Limb (tissue), 2 donors: ENCODE measurements at regions not wholly inside any gene's neighbourhood (a gene's known extent, or its start where the extent isn't known, plus 50 kb on each side); places are given as distances from the start of the nearest gene placed in this dataset.
"Not testable (repeated sequence)": the region's sequence is repeated elsewhere in the genome, so short reads cannot be mapped to it uniquely, and the experiment has no call there.

Experiments
- DNase-seq, 2 donors: peaks; one replicate each; pipeline ENCODE4 v3.0.0-alpha.2; 2016; ENCODE audit errors: extremely low spot score in 2 of 2

GRCh38 chr11:116062129-116062489, 557.9 kb upstream of the CADM1 start:
- no peak for DNase-seq

- DNase-seq: no peak
Observed at GRCh38 chr11:116061322-116061721, 557.1 kb upstream of the CADM1 start.

DNA sequence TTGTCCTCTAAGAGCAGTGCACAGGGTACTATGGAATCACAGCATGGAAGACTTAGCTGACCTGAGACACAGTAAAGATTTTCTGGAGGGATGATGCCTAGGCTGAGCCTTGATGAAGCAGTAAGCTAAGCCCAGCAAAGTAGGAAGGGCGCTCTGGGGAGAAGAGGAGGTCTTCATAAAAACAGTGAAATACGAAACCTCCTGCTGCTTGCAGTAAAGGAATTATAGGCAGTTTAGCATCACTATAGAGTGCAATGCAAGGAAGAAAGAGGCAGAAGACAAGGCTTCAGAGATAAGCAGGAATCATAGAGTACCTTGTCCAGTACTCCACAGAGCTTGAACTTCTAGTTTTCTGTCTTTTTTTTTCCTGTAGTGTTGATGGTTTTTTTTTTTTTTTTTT, 555.7 kb upstream of the CADM1 start:
- DNase-seq: no peak

GRCh38 chr11:116057000-116057399, 552.8 kb upstream of the CADM1 start:
- no peak for DNase-seq

DNA sequence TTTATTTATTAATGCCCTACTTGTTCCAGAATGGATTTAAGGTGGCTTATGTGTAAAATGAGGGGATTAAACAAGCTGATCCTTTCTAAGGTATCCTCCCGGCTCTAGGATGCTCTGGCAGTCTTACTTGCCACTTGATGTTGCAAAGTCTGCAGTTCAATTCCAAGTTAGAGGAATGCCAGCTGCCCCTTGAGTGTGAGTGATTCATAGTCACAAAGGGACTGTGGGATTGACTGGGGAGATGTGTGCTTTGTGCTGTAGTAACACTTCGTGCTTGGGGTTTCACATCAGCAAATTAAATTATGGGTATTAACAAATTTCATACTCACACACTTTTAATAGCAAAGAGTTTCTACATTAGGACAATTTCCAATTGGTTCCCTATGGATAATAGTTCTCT, 550.8 kb upstream of the CADM1 start:
- DNase-seq: no peak

DNA sequence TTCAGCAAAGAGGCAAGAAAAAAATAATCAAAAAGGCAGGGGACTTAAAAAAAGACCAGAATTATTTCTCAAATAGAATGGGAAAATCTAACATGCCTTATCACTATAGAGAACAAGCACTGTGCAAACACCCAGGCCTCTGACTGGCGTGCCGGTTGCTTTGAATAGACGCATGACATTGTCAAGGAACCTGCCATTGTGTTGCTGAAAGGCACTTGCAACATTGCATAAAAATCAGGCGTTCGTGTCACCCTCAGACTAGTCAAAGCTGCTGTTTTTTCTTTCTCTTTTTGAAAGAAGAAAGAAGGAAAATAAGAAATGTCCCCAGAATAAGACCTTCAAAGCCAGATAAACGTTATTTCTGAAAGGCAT, 549.3 kb upstream of the CADM1 start:
- no peak for DNase-seq

DNA sequence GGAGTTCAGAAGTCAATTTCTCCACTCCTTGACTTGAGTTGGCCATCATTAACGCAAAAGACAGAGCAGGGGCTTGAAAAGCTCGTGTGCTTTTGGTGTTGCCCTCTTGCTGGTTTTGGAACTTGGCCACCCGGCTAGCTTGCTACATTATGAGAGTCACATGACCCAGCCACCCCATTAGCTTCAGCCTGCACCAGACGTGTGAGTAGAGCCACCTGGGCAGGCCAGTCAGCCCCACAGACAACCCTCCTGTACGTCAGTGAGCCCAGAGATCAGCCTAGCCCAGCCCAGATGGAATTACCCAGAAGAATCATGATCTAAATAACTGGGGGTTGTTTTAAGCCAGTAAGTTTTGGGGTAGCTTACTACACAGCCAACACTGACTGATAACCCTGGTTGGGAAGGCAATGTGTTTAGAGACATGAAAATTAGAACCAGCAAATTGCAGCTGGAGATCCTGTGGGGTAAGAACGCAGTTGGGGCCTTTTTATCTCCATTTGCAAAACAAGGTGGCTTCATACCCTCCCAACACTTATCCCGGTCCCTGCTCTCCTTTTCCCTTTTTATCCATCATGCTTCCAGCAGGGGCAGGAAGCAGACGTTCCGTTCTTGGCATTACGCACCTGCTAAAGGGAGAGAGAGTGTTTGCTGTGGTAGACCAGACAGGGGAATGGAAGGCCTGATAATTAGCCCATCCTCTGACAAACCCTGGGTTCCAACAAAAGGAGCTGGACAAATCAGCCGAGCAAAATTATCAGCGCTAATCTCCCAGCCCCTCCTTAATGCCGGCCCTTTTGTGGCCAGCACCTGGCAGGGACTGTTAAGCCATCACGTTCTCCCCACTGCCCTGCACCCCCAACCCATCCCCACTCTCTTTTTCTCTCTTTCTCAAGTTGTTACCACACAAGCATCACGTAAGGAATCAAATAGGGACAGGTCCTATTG, 548.7 kb upstream of the CADM1 start:
- DNase-seq: no peak

DNA sequence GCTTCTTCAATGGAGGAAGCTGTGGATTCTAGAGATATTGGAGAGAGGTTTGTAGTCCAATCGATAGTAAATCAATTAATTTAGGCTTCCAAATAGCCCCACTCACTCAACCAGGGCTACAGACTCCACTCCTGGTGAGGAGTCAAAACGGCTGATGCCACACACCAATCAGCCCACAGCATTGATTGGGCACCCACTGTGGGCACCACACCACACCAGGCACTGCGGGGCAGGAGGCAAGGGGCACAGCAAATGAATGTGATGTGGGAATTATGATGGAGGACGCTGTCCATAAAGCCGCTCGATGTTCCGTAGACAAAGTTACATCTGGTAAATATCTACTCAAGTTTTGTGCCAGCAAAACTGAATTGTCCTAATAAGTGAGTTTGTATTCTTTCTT, 547.3 kb upstream of the CADM1 start:
- DNase-seq: no peak

- no peak for DNase-seq
Observed at GRCh38 chr11:116049383-116049782, 545.2 kb upstream of the CADM1 start.

DNA sequence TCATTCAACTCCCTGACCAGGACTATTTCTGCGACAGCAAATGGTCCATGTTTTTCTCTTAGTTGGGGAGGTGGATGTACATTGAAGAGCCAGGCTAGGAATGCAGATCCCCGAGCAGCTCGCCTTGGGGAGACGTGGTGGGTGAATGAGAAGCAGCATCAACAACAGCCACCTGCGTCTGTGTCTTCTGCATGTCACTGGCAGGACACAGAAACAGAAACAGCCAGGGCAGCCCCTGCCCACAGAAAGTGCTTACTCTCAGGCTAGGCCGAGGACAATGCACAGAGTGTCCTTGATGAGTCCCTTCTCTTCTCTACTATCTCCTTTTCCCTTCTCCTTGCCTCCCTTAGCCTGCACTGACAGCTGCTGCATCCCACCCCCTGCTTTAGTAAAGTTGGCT, 541.9 kb upstream of the CADM1 start:
- no peak for DNase-seq

DNA sequence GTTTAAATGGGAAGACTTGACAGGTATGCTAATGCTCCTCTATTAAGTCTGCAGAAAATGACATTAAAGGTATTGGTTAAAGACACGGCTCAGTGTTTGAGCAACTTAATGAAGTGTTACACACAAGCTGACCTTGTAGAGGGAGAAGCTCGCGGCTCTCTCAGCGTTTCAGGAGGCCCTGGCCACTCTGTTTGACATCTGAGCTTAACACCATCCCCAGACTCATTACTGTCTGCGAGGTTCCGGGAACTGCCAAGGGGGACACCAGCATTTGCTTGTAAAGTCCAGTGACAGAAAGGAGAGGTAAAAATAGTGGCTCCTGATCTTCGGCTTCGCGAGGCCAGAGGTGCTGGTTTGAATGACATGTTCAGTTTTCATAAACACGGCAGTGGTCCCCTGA, 540.7 kb upstream of the CADM1 start:
- no peak for DNase-seq

GRCh38 chr11:116044520-116044919, 540.3 kb upstream of the CADM1 start:
- no peak for DNase-seq

DNA sequence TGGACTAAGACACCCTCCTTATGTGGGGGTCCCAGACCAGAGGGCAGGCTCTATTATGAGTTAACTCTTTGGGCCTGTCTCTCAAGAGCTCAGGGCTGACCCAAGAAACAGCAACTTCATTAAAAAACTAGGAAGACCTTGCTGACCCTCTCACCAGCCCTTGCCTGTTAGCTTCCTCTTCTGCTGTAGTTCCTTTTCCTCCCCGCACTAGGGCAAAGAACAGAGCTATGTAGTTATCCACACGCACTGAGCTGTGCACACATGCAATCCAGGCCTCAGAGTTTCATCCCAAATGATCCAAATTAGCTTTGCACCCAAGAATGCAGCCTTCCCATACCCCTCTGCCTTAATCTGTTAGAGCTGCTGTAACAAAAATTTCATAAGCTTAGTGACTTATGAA, 539.6 kb upstream of the CADM1 start:
- DNase-seq: no peak

DNA sequence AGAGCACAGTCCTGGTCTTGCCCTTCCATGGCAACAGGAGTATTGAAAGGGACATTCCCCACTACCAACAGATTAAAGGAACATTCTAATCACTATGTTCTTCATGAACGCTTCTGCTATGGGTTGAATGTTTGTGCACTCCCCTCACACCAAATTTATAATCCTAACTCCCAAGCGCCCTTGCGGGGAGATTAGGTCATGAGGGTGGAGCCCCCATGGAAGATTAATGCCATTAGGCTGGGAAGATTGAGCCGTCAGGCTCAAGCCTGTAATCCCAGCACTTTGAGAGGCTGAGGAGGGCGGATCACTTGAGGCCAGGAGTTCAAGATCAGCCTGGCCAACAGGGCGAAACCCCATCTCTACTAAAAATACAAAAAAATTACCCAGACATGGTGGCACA, 538.8 kb upstream of the CADM1 start:
- DNase-seq: not testable (repeated sequence)

DNA sequence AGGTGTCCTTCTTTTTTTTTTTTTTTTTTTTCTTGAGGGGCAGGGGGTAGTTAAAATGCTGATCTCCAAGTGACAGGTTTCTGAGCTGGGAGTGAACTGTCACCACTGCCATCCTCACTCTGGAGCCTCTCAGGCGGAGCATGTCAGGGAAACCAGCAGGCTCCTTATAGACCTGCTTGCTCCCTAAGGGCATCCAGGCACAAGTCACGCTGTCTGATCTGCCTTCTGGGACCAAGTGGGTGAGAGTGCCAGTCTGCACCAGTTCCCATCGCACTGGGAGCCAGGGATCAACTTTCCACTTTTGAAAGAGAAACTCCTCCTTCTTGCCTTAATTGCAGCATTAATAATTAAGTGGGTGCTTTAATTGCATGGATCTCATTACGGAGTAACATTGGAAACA, 537.9 kb upstream of the CADM1 start:
- DNase-seq: no peak

DNA sequence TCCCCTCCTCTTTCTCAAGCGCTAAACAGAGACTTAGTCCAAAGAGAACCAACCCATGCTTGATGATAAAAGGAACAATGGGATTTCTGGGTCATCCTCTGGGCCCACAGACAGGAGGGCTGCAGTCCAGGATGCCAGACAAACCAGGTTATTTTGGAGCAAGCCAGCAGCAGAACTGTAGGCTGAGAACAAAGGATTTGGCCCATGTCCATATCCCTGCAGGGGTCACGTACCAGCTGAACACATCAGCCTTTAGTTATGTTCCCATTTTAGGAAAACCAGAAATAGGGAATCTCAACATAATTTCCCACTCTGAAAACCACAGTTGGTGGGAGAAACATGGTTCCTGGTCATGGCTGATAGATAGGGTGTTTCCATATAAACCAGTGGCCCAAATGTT, 533.6 kb upstream of the CADM1 start:
- DNase-seq: no peak

- DNase-seq: peak in 1 of 2 donors; percentile 55
Observed at GRCh38 chr11:116035977-116036376, 531.8 kb upstream of the CADM1 start.

DNA sequence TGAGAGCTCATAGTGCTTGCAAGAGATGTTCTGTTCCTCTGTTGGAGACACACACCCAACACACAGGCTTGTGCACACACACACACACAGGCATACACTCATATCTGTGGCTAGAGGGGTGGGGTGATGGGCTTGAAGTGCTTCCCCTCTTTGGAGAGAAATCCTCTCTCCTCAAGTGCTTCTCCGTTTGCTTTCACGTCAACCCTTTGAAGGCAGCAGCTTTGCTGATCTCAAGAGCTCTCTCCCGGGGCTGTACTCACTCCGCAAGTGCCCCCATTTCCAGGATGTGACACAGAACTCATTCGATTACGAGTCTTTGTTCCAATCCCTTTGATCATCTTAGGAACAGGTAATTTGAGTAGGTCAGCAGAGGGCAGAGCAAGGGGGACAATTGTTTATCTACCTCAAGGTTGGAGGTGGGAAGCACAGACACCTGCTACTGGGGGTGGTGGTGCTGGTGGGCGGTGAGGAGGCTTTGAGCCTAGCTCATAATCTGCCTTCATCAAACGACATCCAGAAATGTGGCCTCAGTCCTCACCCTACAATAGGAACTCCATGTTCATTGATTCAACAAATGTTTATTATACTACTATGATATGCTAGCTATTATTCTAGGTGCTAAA, 529.8 kb upstream of the CADM1 start:
- DNase-seq: no peak

DNA sequence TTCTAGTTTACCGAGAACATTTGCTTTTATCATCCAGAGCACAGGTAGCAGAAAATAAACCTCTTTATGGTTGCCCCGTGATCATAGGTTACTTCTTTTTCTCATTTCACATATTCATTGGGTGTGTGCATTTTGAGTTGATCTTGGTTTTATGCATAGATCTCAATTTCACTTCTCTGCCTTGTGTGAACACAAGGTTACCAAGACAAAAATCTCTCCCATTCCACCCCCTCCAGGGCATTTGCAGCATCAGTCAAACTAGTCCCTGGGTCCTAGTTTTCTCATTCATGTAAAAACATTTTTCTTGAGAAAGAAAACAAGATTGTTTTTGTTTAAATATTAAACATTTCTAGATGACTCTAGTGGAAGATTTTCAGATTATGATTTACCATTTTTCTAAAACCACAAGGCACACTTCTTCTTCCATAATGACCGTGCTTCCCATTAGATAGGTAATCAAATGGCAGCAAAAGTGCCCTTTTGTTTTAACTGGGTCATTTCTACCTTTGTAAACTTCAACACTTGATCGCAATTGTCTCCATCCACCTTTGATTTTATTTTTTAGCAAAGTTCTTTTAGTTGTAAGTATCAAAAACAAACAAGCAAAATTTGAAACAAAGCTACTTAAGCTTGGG, 526.6 kb upstream of the CADM1 start:
- no peak for DNase-seq

DNA sequence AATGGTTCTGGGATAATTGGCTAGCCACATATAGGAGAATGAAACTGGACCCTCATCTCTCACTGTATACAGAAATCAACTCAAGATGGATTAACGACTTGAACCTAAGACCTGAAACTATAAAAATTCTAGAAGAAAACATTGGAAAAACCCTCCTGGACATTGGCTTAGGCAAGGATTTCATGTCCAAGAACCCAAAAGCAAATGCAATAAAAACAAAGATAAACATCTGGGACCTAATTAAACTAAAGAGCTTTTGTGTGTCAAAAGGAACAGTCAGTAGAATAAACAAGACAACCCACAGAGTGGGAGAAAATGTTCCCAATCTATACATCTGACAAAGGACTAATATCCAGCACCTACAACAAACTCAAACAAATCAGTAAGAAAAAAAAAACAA, 524.3 kb upstream of the CADM1 start:
- not testable (repeated sequence) for DNase-seq

DNA sequence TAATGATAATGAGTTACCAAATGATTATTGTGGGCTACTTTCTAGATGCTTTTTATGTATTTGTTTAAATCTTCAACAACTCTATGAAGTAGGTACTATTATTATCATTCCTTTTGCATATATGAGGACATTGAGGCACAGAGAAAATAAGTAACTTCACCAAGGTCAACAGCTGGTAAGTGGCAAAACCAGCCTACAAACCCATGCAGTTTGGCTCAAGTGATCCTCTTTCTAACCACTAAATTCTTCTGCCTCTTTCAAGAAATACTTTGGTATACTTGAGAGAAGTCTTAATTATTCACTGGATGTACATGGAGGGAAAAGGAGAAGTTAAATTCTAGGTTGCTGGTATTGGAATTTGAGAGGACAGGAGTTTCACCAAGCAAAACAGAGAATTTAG, 495.2 kb upstream of the CADM1 start:
- no peak for DNase-seq

DNA sequence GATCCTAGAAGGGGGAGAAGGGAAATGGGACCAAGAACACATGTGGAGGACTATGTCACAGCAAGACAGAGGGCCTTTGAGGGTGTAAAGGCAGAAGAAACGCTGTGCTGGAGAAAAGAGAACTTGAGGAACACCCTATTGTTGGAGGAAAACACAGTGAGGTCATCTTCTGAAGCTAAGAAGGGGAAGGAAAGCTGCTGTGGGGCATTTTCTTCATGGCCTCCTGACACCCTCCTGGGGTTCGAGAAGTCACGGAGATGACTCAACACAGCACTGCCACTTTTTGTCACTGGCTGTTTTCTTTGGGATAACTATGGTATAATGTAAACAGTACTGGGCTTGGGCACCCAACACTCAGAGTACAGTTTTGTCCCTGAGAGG, 492.6 kb upstream of the CADM1 start:
- no peak for DNase-seq
